GM12878 (cell line): ENCODE measurements at regions not wholly inside any gene's neighbourhood (a gene's known extent, or its start where the extent isn't known, plus 50 kb on each side); places are given as distances from the start of the nearest gene placed in this dataset.

Source experiments
- ATAC-seq: fragments of 200-7000 bp; cut with Tn5 transposase; 3 replicates; pipeline ENCODE4 v1.9.1; 2020; ENCODE audit warnings: mild to moderate bottlenecking, moderate library complexity
- BruUV-seq: library from RNA; stranded (reverse); fragments of 400-500 nt; replicated peaks from 2 replicates; lab custom pipeline; 2021; lab: Mats Ljungman, UMichigan
- CTCF ChIA-PET: fragments of 300-600 bp; sonication (Branson Sonifier 250); formaldehyde crosslinking; extraction: SDS; loops from one replicate; lab custom pipeline; 2021; ENCODE audit warnings: inconsistent platforms; lab: Yijun Ruan, JAX
- POLR2A ChIA-PET: fragments of 350-600 bp; formaldehyde crosslinking; extraction: SDS; loops from one replicate; lab custom pipeline; 2021; ENCODE audit warnings: inconsistent platforms; lab: Charles Lee
- RAD21 ChIA-PET: fragments of 300-600 bp; sonication (Branson Sonifier 250); formaldehyde crosslinking; loops from one replicate; lab custom pipeline; 2023; ENCODE audit warnings: antibody characterized with exemption; ENCODE audit not compliant: unreplicated experiment; lab: Charles Lee
- SMC1A ChIA-PET: fragments of 300-600 bp; sonication (Branson Sonifier 250); formaldehyde crosslinking; loops from one replicate; lab custom pipeline; 2023; ENCODE audit not compliant: unreplicated experiment, uncharacterized antibody; lab: Charles Lee
- DNase-seq: peaks from one replicate; pipeline ENCODE4 v3.0.0-alpha.2; 2011; ENCODE audit warnings: low read depth, low spot score
- FAIRE-seq: peaks from 3 replicates; lab custom pipeline; 2011; peaks lifted over from hg19 to GRCh38; lab: Jason Lieb, UNC
- H2AFZ ChIP-seq: 2 replicates; pipeline ENCODE4 v1.6.0; 2011; ENCODE audit warnings: low read depth, low read length, control low read depth; ENCODE audit not compliant: control insufficient read depth
- H3K27ac ChIP-seq: 2 replicates; pipeline ENCODE4 v1.5.1; 2011; ENCODE audit warnings: control low read depth; ENCODE audit not compliant: control insufficient read depth, insufficient read depth
- H3K27me3 ChIP-seq, 2 experiments: replicated peaks in 1 of 2; 2 replicates each; pipeline versions ENCODE4 v1.6.0 to v1.6.1; 2011; ENCODE audit warnings: low read length in 1 of 2; ENCODE audit not compliant: control insufficient read depth in 2 of 2, insufficient read depth in 2 of 2
- H3K36me3 ChIP-seq, 2 experiments: 2 replicates each; pipeline ENCODE4 v1.5.1; 2011; ENCODE audit warnings: low read length in 1 of 2; ENCODE audit not compliant: control insufficient read depth in 2 of 2, insufficient read depth in 2 of 2
- H3K4me1 ChIP-seq: 2 replicates; pipeline ENCODE4 v1.6.1; 2011; ENCODE audit warnings: mild to moderate bottlenecking, low read length, moderate library complexity, mixed read lengths; ENCODE audit not compliant: control insufficient read depth, insufficient read depth
- H3K4me2 ChIP-seq: 2 replicates; pipeline ENCODE4 v1.6.0; 2011; ENCODE audit warnings: control low read depth; ENCODE audit not compliant: control insufficient read depth, insufficient read depth
- H3K4me3 ChIP-seq: fragments of 200-600 bp; sonication (generic); 2 replicates; pipeline ENCODE4 v1.5.1; 2016
- H3K79me2 ChIP-seq: 2 replicates; pipeline ENCODE4 v1.6.0; 2011; ENCODE audit warnings: low read length; ENCODE audit not compliant: control insufficient read depth, insufficient read depth
- H3K9ac ChIP-seq: 2 replicates; pipeline ENCODE4 v1.8.0; 2011; ENCODE audit warnings: low read length, control low read depth, mixed read lengths; ENCODE audit not compliant: control insufficient read depth, insufficient read depth
- H3K9me3 ChIP-seq: replicated peaks from 3 replicates; pipeline ENCODE4 v1.5.1; 2011; ENCODE audit warnings: mild to moderate bottlenecking, low read length; ENCODE audit not compliant: control insufficient read depth, insufficient read depth
- H4K20me1 ChIP-seq: 2 replicates; pipeline ENCODE4 v1.6.0; 2011; ENCODE audit not compliant: control insufficient read depth, insufficient read depth
- BHLHE40 ChIP-seq, 2 experiments: fragments of 450-650 bp in 1 of 2; IDR thresholded peaks; 2 replicates each; pipeline ENCODE4 v1.6.1; 2011 to 2017; ENCODE audit warnings: low read depth in 2 of 2, borderline replicate concordance in 1 of 2, improper control_type of control experiment in 1 of 2, low read length in 1 of 2, mild to moderate bottlenecking in 1 of 2
- BRCA1 ChIP-seq: IDR thresholded peaks from 2 replicates; pipeline ENCODE4 v1.6.1; 2011; ENCODE audit warnings: low read depth, low read length, improper control_type of control experiment
- CREB1 ChIP-seq: IDR thresholded peaks from 2 replicates; pipeline ENCODE4 v1.6.1; 2012; ENCODE audit warnings: low read depth, mild to moderate bottlenecking, inconsistent platforms
- CREM ChIP-seq: IDR thresholded peaks from 2 replicates; pipeline ENCODE4 v1.6.1; 2014; ENCODE audit warnings: antibody characterized with exemption, low read depth
- DPF2 ChIP-seq: fragments of 450-650 bp; IDR thresholded peaks from 2 replicates; pipeline ENCODE4 v1.6.1; 2017; ENCODE audit warnings: mild to moderate bottlenecking
- EZH2 ChIP-seq: IDR thresholded peaks from 2 replicates; pipeline ENCODE4 v1.6.1; 2012; ENCODE audit warnings: low read depth, mild to moderate bottlenecking, control low read depth, inconsistent platforms, low read length, borderline replicate concordance; ENCODE audit not compliant: control insufficient read depth
- HDAC2 ChIP-seq: fragments of 200-600 bp; sonication (generic); IDR thresholded peaks from 2 replicates; pipeline ENCODE4 v1.6.1; 2017
- IKZF1 ChIP-seq: fragments of 450-650 bp; conservative IDR thresholded peaks from 2 replicates; pipeline ENCODE4 v1.6.1; 2017; ENCODE audit warnings: antibody characterized with exemption, mild to moderate bottlenecking
- NRF1 ChIP-seq: conservative IDR thresholded peaks from 2 replicates; pipeline ENCODE4 v1.6.1; 2011; ENCODE audit warnings: mild to moderate bottlenecking, low read depth, low read length, improper control_type of control experiment
- POLR2A ChIP-seq: IDR thresholded peaks from 2 replicates; pipeline ENCODE4 v1.6.1; 2011; ENCODE audit warnings: low read depth, mild to moderate bottlenecking, low read length
- RB1 ChIP-seq: fragments of 450-650 bp; formaldehyde crosslinking; IDR thresholded peaks from 2 replicates; pipeline ENCODE4 v1.6.1; 2017; ENCODE audit warnings: mild to moderate bottlenecking, borderline replicate concordance
- RBBP5 ChIP-seq: fragments of 200-600 bp; sonication (generic); conservative IDR thresholded peaks from 2 replicates; pipeline ENCODE4 v1.6.1; 2016
- TCF12 ChIP-seq: IDR thresholded peaks from 2 replicates; pipeline ENCODE4 v1.6.1; 2011; ENCODE audit warnings: low read depth, mild to moderate bottlenecking, low read length
- ZNF622 ChIP-seq: fragments of 450-650 bp; IDR thresholded peaks from 2 replicates; pipeline ENCODE4 v1.6.1; 2017; ENCODE audit warnings: mild to moderate bottlenecking, inconsistent platforms
- in situ Hi-C: fragments of 300-500 bp; cut with MboI; formaldehyde crosslinking; loops from 9 replicates; pipeline ENCODE4 v1.14.3; 2018; ENCODE audit warnings: mixed read lengths
- intact Hi-C: fragments of 100-400 bp; cut with micrococcal nuclease; formaldehyde crosslinking; loops from one replicate; pipeline ENCODE4 v1.14.2; 2022; ENCODE audit not compliant: unreplicated experiment

- Histone ChIP-seq H2AFZ (no peak overlapping the region), H3K9me3 (no peaks in the 10 kb centered on the region; the same call in 1 of the 3 replicates), H3K79me2 (no peaks in the 10 kb centered on the region), H3K27me3 (no peaks in the 10 kb centered on the region), H3K9ac (no peak overlapping the region), H3K4me2 (no peak overlapping the region), H4K20me1 (no peaks in the 10 kb centered on the region), H3K4me3 (no peak overlapping the region), H3K36me3 (no peaks in the 10 kb centered on the region), H3K27ac (no peak overlapping the region), H3K4me1 (peaks cover 5% of the 10 kb centered on the region; the same call in 1 of the 2 replicates)
- DNase-seq (no peak), FAIRE-seq (no peak), ATAC-seq (no peak)
- BruUV-seq, result no TSS peak
- in situ Hi-C loops, result no loop called here
- ChIA-PET RAD21 (interaction anchor here (1.0 to 1.3 kb wide), 3 partner anchors 22 to 278 kb away, joined by 3 to 4 read pairs (median 3); no protein-coding TSS in a partner anchor), CTCF (interaction anchor here (0.8 to 3.2 kb wide), 7 partner anchors 11 to 278 kb away, joined by 3 to 8 read pairs (median 3); no protein-coding TSS in a partner anchor), SMC1A (interaction anchor here (0.9 to 2.0 kb wide), 5 partner anchors 10 to 48 kb away, joined by 3 to 11 read pairs (median 4); no protein-coding TSS in a partner anchor), POLR2A (no interaction called here)
- TF ChIP-seq CREB1, result no peak
- no peak for TF ChIP-seq TCF12
- no peak for TF ChIP-seq DPF2
- TF ChIP-seq CREM, result no peak
- TF ChIP-seq HDAC2, result no peak
- TF ChIP-seq ZNF622, result no peak
- no peak for TF ChIP-seq EZH2
- no peak for TF ChIP-seq NRF1
- no peak for TF ChIP-seq RB1
- TF ChIP-seq POLR2A, result no peak
- TF ChIP-seq BRCA1, result no peak
- TF ChIP-seq IKZF1, result no peak
- TF ChIP-seq RBBP5, result no peak
- TF ChIP-seq BHLHE40 (IDR thresholded peaks at IDR 0.05; ENCODE audit: borderline replicate concordance in 1 of 2, low read depth in 2 of 2, low read length in 1 of 2), result no peak
- intact Hi-C loops, result no loop called here
These were observed 56.1 kb downstream of the BTG1 start for GRCh38 chr12:92089559-92089958.
